ENCODE measurements at regions not wholly inside any gene's neighbourhood (a gene's known extent, or its start where the extent isn't known, plus 50 kb on each side); places are given as distances from the start of the nearest gene placed in this dataset.

- Histone ChIP-seq H3K9me1 (replicated peaks; ENCODE audit: control insufficient read depth, extremely low read depth, insufficient read depth, low read length) (no peaks in the 10 kb centered on the region), H3K4me2 (ENCODE audit: insufficient read depth, low read length) (no peak overlapping the region), H3K4me3 (replicated peaks in 1 of 3; ENCODE audit: insufficient read depth in 1 of 3, low read depth in 1 of 3, low read length in 3 of 3) (no peak overlapping the region), H3K4me1 (ENCODE audit: control insufficient read depth, extremely low read depth, insufficient read depth, low read length) (no peaks in the 10 kb centered on the region), H3K27ac (ENCODE audit: insufficient read depth, low read depth, low read length) (no peak overlapping the region), H4K20me1 (replicated peaks; ENCODE audit: control insufficient read depth, extremely low read depth, insufficient read depth, low read length) (no peaks in the 10 kb centered on the region), H3K27me3 (ENCODE audit: control insufficient read depth in 2 of 2, insufficient read depth in 2 of 2, low read length in 2 of 2) (no peaks in the 10 kb centered on the region), H2AFZ (ENCODE audit: low read depth, low read length) (no peak overlapping the region), H3K9ac (replicated peaks; ENCODE audit: extremely low read depth, insufficient read depth, low read length) (no peak overlapping the region), H3K9me3 (replicated peaks; ENCODE audit: control insufficient read depth, insufficient read depth, low read length) (no peaks in the 10 kb centered on the region), H3K79me2 (ENCODE audit: control insufficient read depth, insufficient read depth, low read length) (no peaks in the 10 kb centered on the region), H3K36me3 (ENCODE audit: control insufficient read depth in 2 of 2, extremely low read depth in 1 of 2, insufficient read depth in 2 of 2, low read length in 2 of 2) (no peaks in the 10 kb centered on the region)
- CTCF ChIA-PET: no interaction called here
- dilution Hi-C loops (cut with MboI; ENCODE audit: extremely low pct_ligation_motif_present, low sequenced_read_pairs) (no loop called here), intact Hi-C loops (cut with micrococcal nuclease) (no loop called here)
- DNase-seq (ENCODE audit: low read depth, low spot score): no peak
- no TSS peak for BruUV-seq (replicated peaks)
- TF ChIP-seq POLR2AphosphoS5 (IDR thresholded peaks at IDR 0.05; ENCODE audit: insufficient read depth, low read depth, low read length): no peak
- POLR2A ChIA-PET: no interaction called here
- no peak for FAIRE-seq
Measured at GRCh38 chr10:128599030-128599429, 472.8 kb upstream of the MKI67 start.

GRCh38 chr10:128599538-128599937, 473.3 kb upstream of the MKI67 start:
- Histone ChIP-seq H3K79me2 (ENCODE audit: control insufficient read depth, insufficient read depth, low read length) (no peaks in the 10 kb centered on the region), H3K27me3 (ENCODE audit: control insufficient read depth in 2 of 2, insufficient read depth in 2 of 2, low read length in 2 of 2) (no peaks in the 10 kb centered on the region), H3K4me2 (ENCODE audit: insufficient read depth, low read length) (no peak overlapping the region), H3K9ac (replicated peaks; ENCODE audit: extremely low read depth, insufficient read depth, low read length) (no peak overlapping the region), H3K9me1 (replicated peaks; ENCODE audit: control insufficient read depth, extremely low read depth, insufficient read depth, low read length) (no peaks in the 10 kb centered on the region), H4K20me1 (replicated peaks; ENCODE audit: control insufficient read depth, extremely low read depth, insufficient read depth, low read length) (no peaks in the 10 kb centered on the region), H3K9me3 (replicated peaks; ENCODE audit: control insufficient read depth, insufficient read depth, low read length) (no peaks in the 10 kb centered on the region), H3K36me3 (ENCODE audit: control insufficient read depth in 2 of 2, extremely low read depth in 1 of 2, insufficient read depth in 2 of 2, low read length in 2 of 2) (no peaks in the 10 kb centered on the region), H3K4me1 (ENCODE audit: control insufficient read depth, extremely low read depth, insufficient read depth, low read length) (no peaks in the 10 kb centered on the region), H3K27ac (ENCODE audit: insufficient read depth, low read depth, low read length) (no peak overlapping the region), H3K4me3 (replicated peaks in 1 of 3; ENCODE audit: insufficient read depth in 1 of 3, low read depth in 1 of 3, low read length in 3 of 3) (no peak overlapping the region), H2AFZ (ENCODE audit: low read depth, low read length) (no peak overlapping the region)
- intact Hi-C loops (cut with micrococcal nuclease): no loop called here
- no peak for TF ChIP-seq MYC (IDR thresholded peaks at IDR 0.05; ENCODE audit: low read depth, low read length)
- TF ChIP-seq JUN (IDR thresholded peaks at IDR 0.05; ENCODE audit: borderline replicate concordance, insufficient read depth, insufficient read length, low read depth): no peak
- TF ChIP-seq EZH2 (IDR thresholded peaks at IDR 0.05; ENCODE audit: borderline replicate concordance, low read depth, low read length, severe bottlenecking): no peak
- TF ChIP-seq CTCF (IDR thresholded peaks at IDR 0.05; ENCODE audit: extremely low read depth in 1 of 2, insufficient read depth in 1 of 2, low read depth in 1 of 2, low read length in 2 of 2): no peak
- no peak for TF ChIP-seq POLR2A (IDR thresholded peaks at IDR 0.05; ENCODE audit: low read depth, low read length)
- no peak for TF ChIP-seq FOS (IDR thresholded peaks at IDR 0.05; ENCODE audit: borderline replicate concordance, insufficient read depth, low read length)
- TF ChIP-seq POLR2AphosphoS5 (IDR thresholded peaks at IDR 0.05; ENCODE audit: insufficient read depth, low read depth, low read length): no peak
- TF ChIP-seq GATA2 (IDR thresholded peaks at IDR 0.05; ENCODE audit: insufficient read depth, insufficient read length, low read depth, low read length): no peak
- no peak for TF ChIP-seq MAX (IDR thresholded peaks at IDR 0.05; ENCODE audit: insufficient read depth, insufficient read length)
- dilution Hi-C loops (cut with MboI; ENCODE audit: extremely low pct_ligation_motif_present, low sequenced_read_pairs): no loop called here
- FAIRE-seq (no peak), DNase-seq (ENCODE audit: low read depth, low spot score) (no peak)
- BruUV-seq (replicated peaks): no TSS peak
- ChIA-PET CTCF (no interaction called here), POLR2A (no interaction called here)
